HG03159 (cell line): ENCODE measurements at regions not wholly inside any gene's neighbourhood (a gene's known extent, or its start where the extent isn't known, plus 50 kb on each side); places are given as distances from the start of the nearest gene placed in this dataset.

Experiments used
- ATAC-seq: cut with Tn5 transposase; IDR thresholded peaks from one replicate; pipeline ENCODE4 v1.9.1; 2021; ENCODE audit warnings: mild to moderate bottlenecking, moderate library complexity; ENCODE audit not compliant: unreplicated experiment

DNA sequence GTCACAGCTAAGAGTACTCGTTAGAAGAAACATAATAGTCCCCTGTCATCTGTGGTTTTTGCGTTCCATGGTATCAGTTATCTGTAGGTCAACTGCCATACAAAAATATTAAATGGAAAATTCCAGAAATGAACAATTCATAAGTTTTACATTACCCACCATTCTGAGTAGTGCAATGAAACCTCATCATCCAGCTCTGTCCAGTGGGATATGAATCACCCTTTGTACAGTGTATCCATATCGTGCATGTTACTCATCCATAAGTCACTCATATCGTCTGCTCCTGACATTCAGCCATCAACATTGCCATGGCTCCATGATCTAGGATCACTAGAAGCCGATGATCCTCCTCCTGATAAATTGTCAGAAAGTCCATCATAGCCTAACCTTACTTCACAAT lies 174.9 kb upstream of the C11orf87 start:
- no peak for ATAC-seq

DNA sequence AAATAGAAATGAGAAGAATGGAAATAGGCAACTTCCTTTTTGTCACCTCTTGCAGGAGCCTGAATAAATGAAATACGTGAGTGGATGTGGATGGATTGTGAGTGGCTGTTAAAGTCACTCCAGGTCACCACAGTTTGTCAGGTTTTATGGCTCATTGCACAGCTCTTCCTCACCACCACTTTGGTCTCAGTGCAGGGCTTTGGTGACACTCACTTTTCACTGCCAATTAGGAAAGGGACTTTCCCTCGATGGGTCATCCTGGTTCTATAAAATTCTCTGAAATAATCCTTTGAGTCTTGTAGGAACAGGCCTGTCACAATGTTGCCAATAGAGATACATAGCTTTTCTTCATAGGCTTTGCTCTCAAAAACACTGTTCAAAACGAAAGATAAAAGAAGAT lies 172.4 kb upstream of the C11orf87 start:
- ATAC-seq = no peak

DNA sequence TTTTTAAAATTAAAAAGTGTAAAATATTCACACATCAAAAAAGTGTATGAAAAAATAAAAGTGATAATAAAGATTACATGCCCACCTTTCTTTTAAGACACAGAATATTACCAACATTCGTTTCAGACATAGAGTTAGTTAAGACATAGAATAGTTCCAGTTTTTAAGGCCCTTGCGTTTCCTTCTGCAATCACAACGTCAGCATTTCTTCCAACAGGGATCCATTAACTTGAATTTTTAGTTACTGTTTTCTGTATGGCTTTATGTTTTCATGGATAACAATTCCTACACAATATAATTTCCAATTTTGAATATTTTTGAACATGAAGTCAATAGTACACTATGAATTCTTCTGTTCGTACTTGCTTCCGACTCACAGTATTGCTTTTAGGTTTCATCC lies 170.8 kb upstream of the C11orf87 start:
- ATAC-seq = no peak

DNA sequence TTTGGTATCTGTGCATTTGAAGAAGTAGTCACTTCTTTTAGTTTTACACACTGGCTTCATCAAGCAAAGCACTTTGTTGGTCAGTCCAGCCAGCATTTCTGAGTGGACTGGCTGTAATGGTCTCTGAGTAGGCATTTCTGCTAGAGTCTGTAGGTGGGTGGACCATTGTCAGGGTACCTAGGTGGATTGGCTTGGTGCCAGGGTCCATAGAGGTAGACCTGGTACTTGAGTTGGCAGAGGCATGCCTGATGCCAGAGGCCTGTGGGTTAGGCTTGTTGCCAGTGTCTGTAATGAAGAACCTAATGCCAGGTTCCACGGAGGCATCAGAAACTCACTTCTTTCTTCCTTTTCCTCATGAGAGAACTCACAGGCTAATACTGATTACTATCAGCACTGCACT lies 157.9 kb upstream of the C11orf87 start:
- no peak for ATAC-seq

DNA sequence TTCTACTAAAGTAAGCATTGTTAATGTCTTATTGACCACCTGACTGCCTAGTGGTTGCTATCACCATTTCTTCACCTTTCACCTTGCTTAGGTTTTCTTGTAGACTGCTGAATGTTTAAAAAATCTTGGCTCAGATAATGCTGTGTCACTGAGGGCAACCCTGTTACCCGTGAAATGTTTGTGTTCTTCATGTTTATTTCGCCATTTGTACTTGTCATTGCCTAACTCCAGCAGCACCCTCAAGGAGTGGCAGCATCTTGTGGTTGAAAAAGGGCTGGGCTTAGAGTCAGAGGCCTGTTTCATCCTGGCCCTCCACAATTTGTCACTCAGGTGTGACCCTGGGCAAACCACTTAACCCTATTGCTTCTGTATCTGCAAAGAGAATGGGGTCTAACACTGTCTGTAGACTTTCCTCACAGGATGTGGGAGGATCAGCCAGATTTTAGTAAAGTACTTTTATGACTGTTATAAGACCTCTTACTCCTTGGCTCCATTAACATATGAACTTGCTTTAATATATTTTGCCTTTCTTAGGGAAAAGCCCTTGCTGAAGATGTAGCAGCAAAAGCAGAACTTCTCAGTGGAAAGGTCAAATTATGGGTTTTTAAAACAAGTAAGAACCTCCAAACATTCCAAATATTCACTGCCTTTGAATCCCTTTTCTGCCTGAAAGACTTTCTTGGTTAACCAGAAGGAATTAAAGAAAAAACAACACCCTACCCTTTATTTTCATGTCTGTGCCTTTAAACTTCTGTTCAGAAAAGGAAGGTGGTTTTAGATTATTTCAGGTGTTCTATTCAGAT lies 154.5 kb upstream of the C11orf87 start:
- no peak for ATAC-seq

DNA sequence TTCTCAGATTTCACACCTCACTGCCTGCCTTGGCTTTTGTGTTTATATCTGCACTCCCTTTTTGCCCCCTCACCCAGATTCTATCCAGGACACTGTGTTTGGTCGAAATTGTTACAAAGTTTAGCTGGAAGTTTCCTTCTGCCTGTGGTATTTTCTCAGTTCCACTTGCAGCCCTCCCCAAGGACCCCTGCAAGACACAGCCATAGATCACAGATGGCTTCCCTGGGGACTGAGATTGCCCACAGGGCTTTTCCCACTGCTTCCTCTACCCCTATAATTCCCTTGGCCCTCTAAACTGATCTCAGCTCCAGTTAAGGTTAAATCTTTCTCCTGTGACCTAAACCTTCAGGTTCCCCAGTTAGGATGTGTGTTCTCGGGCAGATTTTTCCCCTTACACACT lies 146.1 kb upstream of the C11orf87 start:
- no peak for ATAC-seq

DNA sequence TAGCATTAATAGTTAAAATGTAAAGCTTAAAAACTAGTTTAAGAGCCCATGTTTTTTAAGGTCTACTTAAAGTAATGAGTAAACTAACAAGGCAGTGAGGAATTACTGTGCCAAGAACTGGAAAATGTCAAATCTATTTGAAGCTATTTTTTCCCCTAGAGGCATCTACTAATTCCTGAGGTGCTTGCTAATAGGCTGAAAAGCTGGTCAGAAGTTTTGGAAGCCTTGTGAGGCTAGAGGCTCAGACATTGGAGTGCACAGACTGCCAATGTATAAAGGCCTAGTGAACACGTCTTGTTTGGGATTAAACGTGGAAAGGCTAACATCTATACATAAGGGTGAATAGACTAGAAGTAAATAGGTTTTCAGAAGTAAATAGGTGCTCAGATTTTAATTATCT lies 136.5 kb upstream of the C11orf87 start:
- no peak for ATAC-seq

DNA sequence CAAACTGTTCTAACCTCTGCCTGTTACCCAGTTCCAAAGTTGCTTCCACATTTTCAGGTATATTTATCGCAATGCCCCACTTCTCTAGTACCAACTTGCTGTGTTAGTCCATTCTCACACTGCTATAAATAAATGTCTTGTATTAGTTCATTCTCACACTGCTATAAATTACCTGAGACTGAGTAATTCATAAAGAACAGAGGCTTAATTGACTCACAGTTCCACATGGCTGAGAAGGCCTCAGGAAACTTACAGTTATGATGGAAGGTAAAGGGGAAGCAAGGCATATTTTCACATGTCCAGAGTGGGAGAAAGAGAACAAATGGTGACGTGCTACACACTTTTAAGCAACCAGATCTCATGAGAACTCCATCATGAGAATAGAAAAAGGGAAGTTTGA lies 130.4 kb upstream of the C11orf87 start:
- ATAC-seq = no peak

DNA sequence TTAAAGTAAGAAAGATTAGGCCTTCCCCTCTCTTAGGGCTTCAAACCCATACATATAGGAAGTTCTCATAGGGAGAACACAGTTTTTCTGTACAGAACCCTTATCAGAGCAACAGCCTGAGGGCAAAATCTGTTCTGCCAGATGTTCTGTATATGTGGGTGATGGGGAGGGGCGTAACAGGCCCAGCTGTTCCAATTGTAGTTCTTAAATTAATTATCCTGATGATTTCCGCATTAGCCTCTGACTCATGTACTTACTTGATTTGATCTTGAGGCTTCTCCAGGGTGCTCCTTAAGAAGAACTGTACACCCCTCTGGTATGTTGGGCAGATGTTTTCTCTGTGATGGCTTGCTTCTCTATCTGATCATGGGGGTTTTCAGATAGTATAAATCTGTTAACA lies 123.1 kb upstream of the C11orf87 start:
- ATAC-seq = no peak

DNA sequence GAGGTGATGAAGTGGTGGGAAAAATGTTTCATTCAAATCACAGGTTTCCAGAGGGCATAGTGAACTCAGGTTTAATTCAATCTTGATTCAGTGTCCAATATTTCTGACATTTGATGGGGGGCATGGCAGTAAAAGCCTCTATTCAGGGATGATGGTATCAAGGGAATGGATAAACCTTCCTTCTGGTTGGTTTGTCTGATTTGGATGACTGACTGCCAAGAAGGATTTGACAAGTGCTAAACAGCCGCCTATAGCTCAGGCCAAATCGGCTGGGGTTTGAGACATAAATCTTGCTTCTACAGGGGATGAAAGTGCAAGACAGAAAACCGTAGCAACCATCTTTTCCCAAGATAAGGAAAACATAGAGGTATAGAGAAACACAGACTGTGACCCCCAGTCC lies 121.8 kb upstream of the C11orf87 start:
- ATAC-seq = no peak

DNA sequence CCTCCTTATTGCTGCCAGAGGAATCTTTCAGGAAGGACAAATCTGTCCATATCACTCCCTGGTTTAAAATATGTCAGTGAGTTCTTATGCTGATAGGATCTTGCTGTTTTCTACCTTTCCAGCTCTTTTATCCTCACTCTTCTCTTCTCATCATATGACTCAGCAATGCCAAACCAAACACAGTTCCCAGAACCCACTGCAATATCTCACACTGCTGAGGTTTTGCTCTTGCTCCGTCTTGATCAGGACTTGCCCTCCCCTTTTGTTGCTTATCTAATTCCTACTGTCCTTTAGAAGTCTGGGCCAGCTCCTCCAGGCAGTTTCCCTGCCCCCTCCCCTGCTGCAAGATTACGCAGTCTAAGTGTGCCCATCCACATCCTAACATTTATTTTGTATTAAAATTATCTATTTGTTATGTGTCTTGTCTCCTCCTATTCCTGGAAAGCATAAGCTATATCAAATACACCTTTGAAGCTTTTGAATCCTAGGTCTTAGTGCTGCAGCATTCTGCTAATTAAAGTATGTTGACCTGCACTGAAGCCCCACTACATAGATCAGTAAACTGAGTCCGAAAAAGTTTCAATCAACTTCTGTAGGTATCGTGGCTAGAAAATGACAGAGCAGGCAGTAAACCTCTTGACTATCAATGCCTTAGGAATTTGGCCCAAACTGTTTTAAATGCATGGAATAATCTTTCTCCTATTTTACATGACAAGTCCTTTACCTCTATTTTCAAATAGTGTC lies 119.2 kb upstream of the C11orf87 start:
- no peak for ATAC-seq

DNA sequence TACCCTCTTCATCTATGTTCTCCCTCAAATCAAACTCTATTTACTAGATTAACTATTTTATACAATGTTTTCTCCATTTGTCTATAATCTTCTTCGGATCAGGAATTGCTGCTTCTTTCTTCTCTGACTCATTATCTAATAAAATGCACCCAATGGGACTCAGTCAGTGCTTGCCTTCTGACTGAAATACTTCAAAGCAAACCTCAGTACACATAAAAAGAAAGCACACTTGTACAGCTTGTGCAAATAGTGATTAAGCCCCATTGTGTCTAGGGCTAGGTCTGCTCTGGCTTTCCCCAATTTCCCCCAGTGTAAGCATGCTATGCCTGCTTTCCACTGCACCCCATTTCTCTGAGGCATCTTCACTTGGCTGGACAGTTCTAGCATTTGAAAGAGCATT lies 118.6 kb upstream of the C11orf87 start:
- no peak for ATAC-seq

DNA sequence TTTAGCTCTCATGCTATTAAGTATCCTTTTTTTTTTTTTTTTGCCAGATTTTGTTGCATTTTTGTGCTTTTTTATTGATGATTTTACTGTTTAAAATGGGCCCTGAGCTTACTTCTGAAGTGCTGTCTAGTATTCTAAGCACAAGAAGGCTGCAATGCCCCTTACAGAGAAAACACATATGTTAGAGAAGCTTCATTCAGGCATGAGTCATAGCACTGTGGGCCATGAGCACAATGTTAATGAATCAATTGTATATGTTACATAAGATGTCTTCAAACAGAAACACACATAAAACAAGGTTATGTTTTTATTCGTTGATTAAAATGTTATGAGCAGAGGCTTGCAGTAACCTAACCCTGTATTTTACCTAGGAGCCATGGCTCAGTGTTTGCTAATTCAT lies 117.8 kb upstream of the C11orf87 start:
- ATAC-seq = no peak

DNA sequence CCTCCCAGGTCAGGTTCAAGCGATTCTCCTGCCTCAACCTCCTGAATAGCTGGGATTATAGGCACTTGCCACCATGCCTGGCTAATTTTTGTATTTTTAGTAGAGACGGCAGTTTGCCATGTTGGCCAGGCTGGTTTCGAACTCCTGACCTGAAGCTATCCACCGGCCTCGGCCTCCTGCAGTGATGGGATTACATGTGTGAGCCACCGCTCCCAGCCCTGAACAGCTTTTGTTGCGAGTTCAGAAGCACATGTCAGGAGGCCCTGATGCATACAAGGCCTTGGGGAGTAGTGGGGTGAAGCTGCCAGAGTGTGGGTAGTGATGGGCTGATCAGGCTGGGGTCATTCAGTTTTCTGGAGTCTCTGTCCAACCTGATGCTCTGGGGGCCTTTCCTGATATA lies 117.0 kb upstream of the C11orf87 start:
- ATAC-seq = no peak

DNA sequence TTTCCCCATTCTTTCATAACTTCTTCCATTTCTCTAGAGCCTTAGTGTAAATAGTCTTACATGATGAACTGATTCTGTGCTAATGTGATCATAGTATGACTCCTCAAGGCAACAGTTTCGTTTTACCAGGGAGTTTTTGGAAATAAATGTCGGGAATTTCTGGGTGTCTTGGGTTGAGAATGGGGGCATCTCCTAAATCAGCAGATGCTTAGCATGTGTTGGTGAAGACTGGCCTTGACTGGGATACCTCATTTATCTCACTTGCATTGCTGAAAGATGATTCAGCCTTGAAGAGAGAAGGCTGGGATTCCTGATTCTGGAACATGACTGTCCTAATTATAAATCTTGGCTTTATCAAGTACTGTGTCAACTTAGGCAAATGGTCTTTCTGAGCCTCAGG lies 115.7 kb upstream of the C11orf87 start:
- no peak for ATAC-seq

DNA sequence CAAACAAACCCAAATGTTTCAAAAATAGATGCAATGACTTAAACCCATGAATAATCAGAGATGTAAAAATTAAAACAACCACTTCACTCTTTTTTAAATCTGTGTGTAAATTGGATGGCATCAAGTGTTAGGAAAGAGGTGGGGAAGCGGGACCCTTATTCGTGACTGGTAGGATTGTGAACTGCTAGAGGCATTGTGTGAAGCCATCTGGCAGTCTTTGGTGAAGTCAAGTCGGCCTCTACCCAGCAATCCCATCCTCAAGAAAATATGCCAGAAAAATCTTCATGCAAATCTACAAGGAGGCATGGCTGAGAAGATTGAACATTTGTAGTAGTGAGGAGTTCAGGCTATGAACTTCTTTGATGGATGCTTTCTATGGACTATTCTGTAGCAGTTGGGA lies 114.6 kb upstream of the C11orf87 start:
- no peak for ATAC-seq

DNA sequence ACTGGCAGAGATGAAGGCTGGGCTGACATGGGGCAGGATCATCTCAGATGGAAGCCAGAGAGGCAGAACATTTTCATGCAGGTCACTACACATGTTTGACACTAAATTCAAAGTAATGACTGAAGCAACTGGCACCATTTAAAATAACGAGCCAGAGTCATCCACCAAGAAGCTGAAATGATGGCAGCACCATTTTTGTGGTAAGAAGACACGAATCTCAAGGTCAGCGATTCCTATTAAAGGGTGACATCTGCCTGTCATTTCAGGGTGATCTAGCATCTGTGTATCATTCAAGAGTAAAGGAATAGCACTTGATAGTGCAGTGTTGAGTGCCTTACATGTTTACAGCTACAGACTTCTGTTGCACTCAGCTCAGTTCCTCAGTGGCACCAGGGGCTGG lies 113.4 kb upstream of the C11orf87 start:
- no peak for ATAC-seq

DNA sequence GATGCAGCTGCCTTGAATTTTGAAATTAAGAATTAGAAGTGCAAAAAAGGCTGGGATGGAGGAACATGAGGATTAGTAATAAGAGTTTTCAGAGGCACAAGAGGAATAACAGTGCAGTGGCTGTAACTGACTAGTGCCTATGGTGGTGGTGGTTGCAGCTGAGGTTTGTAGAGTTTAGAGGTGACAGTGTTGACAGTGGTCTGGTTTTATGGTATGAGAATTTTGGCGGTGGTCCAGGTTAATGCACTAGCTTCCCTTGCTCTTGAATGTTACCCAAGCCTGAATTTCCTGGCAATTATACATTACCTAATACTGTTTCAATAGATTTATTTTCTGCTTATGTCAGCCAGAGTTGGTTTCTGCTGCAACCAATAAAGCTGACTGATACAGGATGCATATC lies 112.8 kb upstream of the C11orf87 start:
- no peak for ATAC-seq

DNA sequence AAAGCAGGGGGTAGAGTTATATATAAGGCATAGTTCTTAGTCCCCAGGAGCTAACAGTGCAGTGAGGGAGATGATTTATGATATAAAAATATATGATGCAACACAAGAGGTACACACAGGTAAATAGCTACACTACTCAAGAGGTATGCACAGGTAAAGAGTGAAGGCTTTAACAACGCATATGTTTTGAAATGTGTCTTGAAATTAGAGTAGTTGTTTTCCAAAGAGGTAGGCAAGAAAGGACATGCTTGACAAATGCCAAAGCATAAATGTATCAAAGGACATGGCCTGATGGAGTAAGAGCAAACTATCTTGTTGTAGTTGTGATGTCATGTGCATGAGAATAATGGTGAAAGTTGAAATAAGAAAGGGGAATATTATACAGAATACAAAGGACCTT lies 104.3 kb upstream of the C11orf87 start:
- no peak for ATAC-seq

DNA sequence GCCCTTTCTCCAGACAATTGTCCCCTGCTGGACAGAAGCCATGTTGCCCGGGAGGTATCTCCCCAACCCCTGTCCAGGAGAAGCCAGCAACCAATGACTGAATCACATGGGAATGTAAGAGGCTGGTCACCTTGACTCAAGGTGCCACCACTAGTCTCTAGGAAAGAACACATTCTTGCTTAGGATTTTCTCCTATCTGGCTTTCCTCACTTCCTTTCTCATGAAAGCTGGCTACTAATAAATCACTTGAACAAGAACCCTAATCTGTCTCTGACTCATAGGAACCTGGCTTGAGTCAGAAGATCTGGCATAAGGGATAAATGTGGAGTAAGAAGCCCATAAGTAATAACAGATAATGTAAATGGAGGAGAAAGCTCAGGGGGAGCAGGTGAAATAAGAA lies 101.4 kb upstream of the C11orf87 start:
- ATAC-seq = no peak

DNA sequence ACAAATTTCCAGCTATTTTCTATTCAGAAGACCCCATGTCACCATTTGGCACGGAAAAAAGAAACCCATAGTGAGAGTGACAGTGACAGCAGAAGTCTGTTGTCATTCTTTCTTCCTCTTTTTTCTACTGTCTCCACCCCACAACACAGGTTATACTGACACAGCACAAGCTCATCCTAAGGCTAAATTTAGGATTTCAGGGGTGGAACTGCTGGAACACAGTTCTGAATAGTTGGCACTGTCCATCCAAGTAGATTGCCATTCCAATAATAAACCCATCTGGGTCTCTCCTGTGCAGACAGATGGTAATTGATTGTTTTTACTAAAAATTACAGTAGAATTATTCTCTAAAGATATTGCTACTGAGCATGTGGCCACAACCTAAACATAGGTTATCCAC lies 95.2 kb upstream of the C11orf87 start:
- ATAC-seq = no peak

DNA sequence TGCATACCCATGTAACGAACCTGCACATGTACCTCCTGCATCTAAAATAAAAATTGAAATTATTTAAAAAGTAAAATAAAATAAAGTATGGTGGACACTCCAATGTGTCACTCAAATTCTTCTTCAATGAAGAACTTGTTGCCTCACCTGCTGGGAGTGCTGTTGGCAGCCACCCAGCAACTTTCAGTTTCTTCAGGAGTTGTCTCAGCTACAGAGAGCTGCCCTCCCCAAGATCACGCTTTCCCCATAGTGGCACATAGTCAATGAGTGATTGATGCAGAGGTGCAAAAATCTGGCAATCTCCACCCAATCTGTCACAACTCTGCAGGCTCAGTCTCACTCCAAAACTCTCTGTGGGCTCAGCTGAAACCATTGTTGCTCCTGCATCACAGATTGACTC lies 92.3 kb upstream of the C11orf87 start:
- ATAC-seq = no peak

DNA sequence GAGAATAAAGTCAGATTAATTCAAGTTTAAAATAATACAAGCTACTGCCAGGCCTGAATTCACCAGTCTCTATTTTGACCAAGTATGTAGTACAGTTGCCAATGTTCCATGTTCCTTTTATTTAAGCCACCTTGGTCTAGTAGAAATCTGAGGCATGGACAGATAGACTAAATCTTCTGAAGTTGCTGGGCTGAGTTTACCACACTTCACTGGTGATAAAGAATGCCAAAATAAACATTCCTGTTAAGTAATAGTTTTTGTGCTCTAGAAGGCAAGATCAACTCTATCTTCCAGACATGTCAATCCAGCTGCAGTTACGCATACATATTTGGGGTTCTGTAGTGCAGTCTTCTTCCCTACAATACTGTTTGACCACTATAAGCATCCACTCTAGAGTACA lies 83.9 kb upstream of the C11orf87 start:
- ATAC-seq = no peak
